Stimulated activated naive CD8-positive, alpha-beta T cell treated with anti-CD3 and anti-CD28 coated beads, Interleukin-15, Interleukin-2, amounts not matched to agents 100 ng/mL and 50 ng/mL, for 24 hours (primary cell): ENCODE measurements at regions not wholly inside any gene's neighbourhood (a gene's known extent, or its start where the extent isn't known, plus 50 kb on each side); places are given as distances from the start of the nearest gene placed in this dataset.
"Not testable (repeated sequence)": the region's sequence is repeated elsewhere in the genome, so short reads cannot be mapped to it uniquely, and the experiment has no call there.

Source experiments
- H3K27ac Mint-ChIP-seq: one replicate; pipeline ENCODE4 v1.8.0; 2021; ENCODE audit warnings: mild to moderate bottlenecking, mixed read lengths
- H3K27me3 Mint-ChIP-seq: one replicate; pipeline ENCODE4 v1.8.0; 2021; ENCODE audit warnings: mixed read lengths
- H3K36me3 Mint-ChIP-seq: one replicate; pipeline ENCODE4 v1.8.0; 2021; ENCODE audit warnings: low read depth, mixed read lengths
- H3K4me1 Mint-ChIP-seq: one replicate; pipeline ENCODE4 v1.8.0; 2021; ENCODE audit warnings: low read depth, mixed read lengths
- H3K4me3 Mint-ChIP-seq: one replicate; pipeline ENCODE4 v1.8.0; 2021; ENCODE audit warnings: mild to moderate bottlenecking, mixed read lengths
- H3K9me3 Mint-ChIP-seq: one replicate; pipeline ENCODE4 v1.8.0; 2021; ENCODE audit warnings: mixed read lengths

DNA sequence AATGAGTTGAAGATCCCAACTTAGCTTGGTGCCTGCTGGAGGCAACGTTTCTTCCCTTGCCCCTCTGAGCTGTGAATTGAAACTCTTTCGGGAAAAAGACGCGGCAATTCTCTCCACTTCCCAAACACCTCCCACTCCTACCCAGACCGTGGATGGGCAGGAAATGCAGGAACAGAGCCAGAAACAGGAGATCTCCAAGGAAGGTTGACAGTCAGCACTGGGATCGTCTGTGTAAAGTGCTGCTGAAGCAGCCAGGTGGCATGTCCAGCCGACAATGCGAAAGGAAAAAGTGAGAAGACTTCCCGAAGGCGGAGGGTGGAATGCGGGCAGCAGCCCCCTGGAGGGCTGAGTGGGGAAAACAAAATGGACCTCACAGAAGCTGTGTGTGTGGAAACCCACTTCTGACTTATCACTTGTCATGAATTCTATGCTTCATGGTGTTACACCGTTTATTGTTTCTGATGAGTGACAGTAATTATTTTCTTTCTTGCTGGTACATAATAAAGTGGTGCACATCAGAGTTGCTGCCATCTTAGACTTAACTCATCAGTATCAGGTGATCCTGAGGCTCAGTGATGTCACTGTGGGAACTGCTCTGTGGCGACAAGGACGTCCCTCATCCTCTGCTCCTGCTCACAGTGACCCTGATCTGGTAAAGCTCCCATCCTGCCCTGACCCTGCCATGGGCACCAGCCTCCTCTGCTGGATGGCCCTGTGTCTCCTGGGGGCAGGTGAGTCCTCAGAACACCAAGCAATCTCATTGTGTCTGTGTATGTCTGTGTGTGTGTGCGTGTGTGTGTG, 220.5 kb upstream of the PRSS1 start:
- peak overlapping the region; percentile 58 for H3K27ac Mint-ChIP-seq
- no peaks in the 10 kb centered on the region for H3K36me3 Mint-ChIP-seq
- no peaks in the 10 kb centered on the region for H3K27me3 Mint-ChIP-seq
- H3K4me1 Mint-ChIP-seq = no peaks in the 10 kb centered on the region
- peak overlapping the region; percentile 48 for H3K4me3 Mint-ChIP-seq
- no peaks in the 10 kb centered on the region for H3K9me3 Mint-ChIP-seq

DNA sequence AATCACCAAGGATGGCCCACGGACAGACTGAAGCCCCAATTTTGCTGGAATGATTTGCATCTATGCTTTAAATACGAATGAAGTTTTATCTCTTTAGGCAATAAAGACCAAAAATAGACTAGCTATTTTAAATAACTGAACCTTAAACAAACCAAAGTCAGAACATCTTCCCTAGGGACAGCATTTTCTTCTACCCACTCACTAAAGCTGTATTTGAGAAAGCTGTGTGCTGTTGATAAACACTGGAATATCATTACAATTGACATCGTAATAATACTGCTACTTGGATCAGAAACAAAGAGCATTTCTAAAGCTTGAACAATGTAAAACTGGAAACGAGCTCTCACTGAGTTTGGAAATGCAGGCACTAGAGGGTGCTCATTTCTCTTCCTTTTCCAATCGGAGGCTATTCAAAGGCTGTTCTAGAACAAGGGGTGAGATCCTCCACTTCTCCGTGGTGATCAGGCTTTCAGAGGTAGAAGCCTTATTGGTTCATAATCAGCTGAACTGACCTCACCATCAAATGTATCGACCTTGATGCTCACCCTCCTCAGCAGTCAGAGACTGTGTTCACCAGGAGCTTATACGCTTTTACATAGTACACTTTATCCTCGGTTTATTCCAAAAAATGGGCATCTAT, 225.3 kb upstream of the PRSS1 start:
- Mint-ChIP-seq H3K9me3 (no peaks in the 10 kb centered on the region), H3K27me3 (no peaks in the 10 kb centered on the region), H3K36me3 (no peaks in the 10 kb centered on the region), H3K4me1 (peaks cover 8% of the 10 kb centered on the region), H3K27ac (no peak overlapping the region), H3K4me3 (no peak overlapping the region)

DNA sequence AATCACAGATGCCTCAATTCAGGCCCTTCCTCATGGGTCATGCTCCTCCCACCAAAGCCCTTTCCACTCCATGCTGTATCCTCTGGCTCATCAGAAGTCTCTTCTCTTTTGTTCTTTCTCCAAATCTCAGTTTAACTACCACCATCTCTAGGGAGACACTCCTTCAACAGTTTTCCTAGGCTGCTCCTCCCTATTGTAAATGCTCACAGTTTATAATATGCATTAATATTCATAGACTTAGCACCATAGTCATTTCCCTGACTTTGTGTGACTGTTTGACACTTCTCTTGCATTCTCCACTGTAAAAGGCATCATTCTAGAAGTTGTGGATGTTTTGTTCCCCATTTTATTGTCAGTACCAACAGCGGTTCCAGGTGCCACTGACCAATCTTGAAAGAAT, 226.5 kb upstream of the PRSS1 start:
- Mint-ChIP-seq H3K4me3 (no peak overlapping the region), H3K36me3 (no peaks in the 10 kb centered on the region), H3K9me3 (no peaks in the 10 kb centered on the region), H3K27me3 (no peaks in the 10 kb centered on the region), H3K27ac (no peak overlapping the region), H3K4me1 (peaks cover 8% of the 10 kb centered on the region)

DNA sequence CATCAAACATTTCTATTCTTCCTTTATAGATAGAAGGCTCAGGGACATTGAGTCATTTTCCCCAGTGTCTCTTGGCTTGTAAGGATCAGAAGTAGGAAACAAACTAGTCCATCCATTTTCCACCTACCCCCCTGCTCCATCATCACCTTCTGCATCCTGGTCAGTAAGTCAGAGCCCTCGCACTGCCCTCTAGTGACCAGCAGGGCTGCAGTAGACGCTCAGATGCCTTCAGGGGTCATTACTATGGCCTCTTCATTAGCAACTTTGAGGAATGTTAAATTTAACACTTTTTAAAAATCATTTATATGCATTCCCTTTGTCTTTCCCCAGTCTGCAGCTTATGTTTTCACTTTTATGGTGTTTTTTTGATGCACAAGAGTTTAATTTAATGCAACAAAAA, 228.4 kb upstream of the PRSS1 start:
- Mint-ChIP-seq H3K4me1 (peaks cover 12% of the 10 kb centered on the region), H3K27ac (peak overlapping the region; percentile 76)
- not testable (repeated sequence) for H3K36me3 Mint-ChIP-seq, H3K4me3 Mint-ChIP-seq, H3K27me3 Mint-ChIP-seq, H3K9me3 Mint-ChIP-seq

DNA sequence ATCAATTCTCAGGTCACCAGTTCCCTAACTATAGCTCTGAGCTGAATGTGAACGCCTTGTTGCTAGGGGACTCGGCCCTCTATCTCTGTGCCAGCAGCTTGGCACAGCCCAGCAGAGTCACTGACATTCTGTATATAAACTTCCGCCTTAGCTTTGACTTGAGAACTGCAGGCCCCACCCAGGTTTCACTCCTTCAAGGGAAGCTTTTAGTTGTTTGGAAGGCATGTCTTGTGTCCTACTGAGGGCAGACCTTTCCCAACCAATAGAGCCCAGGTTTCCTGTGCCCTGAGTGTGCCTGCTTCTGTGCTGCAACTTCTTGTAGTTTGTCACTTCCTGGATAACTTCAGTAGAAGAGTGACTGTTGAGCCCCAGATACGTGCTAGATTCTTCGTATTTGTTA, 228.8 kb upstream of the PRSS1 start:
- peak overlapping the region; percentile 76 for H3K27ac Mint-ChIP-seq
- H3K27me3 Mint-ChIP-seq, H3K4me3 Mint-ChIP-seq, H3K36me3 Mint-ChIP-seq, H3K9me3 Mint-ChIP-seq: not testable (repeated sequence)
- H3K4me1 Mint-ChIP-seq = peaks cover 14% of the 10 kb centered on the region

DNA sequence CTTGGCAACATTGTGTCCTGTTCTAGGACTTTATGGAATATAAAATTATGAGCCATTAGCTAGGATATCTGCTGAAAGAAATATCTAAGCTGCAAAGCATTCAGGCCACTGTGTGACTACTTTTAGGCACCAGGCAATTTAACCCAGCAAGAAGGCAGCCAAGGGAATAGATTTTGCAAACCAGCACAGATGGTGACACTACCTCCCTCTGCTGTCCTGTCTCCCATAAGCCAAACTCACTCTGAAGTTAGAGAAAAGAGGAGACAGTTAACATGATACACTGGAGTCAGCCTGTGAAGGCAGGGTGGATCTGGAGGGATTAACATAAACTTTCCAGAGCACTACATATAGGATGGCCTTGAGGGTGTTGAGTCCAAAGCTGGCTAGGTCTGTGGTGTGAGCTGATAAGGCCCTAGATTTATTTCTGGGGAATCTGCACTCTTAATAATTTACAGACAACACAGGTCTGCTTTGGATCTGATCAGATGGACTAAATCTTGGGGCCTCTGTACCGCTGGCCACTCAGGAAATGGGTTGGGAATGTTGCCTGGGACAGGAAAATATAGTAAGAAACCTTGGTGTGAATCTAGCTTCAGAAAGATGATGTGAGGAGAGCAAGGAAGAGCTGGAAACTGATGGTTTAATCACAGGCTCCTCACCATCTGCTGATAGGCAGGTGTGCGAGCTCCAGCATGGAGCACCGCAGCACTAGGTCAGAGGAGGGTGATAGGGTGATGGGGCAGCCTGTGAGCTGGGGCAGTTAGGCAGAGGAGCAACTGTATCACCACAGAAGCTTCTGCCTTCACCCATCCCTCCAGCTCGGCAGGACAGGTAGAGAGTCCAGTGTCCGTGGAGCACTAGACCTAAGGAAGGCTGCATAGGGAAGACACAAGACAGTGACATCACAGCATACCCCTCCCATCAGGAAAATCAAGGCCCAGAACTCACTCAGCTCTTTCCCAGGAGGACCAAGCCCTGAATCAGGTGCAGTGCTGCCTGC, 229.9 kb upstream of the PRSS1 start:
- H3K4me3 Mint-ChIP-seq = no peak overlapping the region
- no peaks in the 10 kb centered on the region for H3K9me3 Mint-ChIP-seq
- peak overlapping the region; percentile 61 for H3K27ac Mint-ChIP-seq
- peaks cover 14% of the 10 kb centered on the region for H3K4me1 Mint-ChIP-seq
- no peaks in the 10 kb centered on the region for H3K36me3 Mint-ChIP-seq
- no peaks in the 10 kb centered on the region for H3K27me3 Mint-ChIP-seq

DNA sequence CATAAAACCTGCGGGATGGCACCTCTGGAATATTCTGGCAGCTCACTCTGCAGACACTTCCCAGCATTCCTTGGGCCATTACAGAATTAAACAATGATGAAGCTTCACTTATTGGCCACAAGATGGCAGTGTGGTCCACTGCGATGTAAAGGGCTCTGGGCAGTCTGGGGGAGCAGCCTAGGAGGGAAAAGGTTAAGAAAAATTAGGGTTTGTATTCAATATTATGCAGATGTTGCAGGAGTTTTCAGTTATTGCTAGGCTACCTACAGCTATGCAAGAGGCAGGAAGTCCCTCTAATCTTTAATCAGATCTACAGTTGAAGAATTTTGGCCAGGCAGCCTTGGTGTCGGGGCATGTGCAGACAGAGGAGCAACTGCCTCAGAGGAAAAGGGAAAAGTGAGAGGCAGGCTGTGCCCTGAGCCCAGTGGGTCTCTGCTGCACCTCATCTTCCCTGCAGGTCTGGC, 233.2 kb upstream of the PRSS1 start:
- Mint-ChIP-seq H3K4me1 (peaks cover 26% of the 10 kb centered on the region), H3K27ac (peak overlapping the region; percentile 19), H3K36me3 (no peaks in the 10 kb centered on the region), H3K27me3 (no peaks in the 10 kb centered on the region), H3K4me3 (no peak overlapping the region), H3K9me3 (no peaks in the 10 kb centered on the region)

DNA sequence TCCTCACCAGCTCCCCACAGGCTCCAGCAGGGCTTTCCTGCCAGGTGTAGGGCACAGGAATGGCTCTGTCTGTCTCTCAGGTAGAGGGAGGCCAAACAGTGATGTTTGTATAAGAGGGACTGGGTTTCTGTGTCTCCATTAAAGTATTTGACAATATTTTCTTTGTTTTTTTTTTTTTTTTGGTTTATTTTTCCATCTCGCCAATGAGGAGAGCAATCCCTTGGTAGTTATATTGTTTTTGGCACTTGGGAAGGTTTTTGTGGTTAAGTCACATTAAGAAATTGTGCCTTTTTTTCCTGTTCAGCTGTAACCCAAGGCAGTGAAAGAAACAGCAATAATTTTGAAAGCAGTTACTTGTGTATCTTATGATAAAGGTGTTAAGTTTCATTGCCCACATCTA, 234.6 kb upstream of the PRSS1 start:
- not testable (repeated sequence) for H3K27ac Mint-ChIP-seq, H3K4me3 Mint-ChIP-seq, H3K9me3 Mint-ChIP-seq, H3K27me3 Mint-ChIP-seq, H3K36me3 Mint-ChIP-seq
- H3K4me1 Mint-ChIP-seq = peaks cover 20% of the 10 kb centered on the region

DNA sequence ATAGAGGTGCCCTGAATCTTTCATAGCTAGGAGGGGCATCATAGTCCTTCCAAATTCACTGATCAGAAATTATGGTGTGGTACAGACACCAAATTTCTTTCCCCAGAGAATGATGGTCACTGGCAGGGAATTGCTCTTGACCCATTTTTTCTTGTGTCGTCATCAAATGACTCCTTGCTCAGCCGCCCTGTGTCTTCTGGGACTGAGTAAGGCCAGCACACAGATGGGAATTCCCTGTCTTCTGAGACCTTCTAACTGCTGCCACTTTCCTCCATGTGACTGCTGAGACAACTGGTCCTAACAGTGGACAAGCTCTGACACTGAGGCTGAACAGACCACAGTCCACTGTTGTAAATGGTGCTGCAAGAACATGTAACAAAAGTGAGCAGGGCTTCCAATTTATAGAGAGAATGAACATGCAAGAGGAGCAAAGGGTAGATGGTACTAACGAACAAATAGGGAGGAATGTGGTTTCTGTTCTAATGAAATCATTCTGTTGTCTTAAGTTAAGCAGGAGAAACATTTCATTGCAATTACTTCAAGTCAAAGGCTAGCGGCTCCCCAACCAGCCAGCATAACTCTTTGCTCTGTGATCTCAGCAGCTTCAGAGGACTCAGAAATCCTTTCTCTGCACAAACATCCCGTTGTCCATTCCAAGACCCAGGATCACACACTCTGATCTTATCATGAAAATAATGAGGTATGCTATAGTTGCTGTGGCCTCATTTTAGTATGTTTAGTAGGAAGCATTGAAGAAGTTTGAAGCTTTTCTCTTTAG, 235.9 kb upstream of the PRSS1 start:
- H3K27me3 Mint-ChIP-seq = no peaks in the 10 kb centered on the region
- H3K36me3 Mint-ChIP-seq = no peaks in the 10 kb centered on the region

DNA sequence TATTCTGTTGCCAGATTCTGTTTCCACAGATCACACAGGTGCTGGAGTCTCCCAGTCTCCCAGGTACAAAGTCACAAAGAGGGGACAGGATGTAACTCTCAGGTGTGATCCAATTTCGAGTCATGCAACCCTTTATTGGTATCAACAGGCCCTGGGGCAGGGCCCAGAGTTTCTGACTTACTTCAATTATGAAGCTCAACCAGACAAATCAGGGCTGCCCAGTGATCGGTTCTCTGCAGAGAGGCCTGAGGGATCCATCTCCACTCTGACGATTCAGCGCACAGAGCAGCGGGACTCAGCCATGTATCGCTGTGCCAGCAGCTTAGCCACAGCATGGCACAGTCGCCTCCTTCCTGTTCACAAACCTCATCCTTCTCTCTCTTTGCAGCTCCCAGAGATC, 237.5 kb upstream of the PRSS1 start:
- H3K36me3 Mint-ChIP-seq = no peaks in the 10 kb centered on the region
- H3K4me3 Mint-ChIP-seq = no peak overlapping the region
- H3K27ac Mint-ChIP-seq = no peak overlapping the region
- H3K4me1 Mint-ChIP-seq = peaks cover 30% of the 10 kb centered on the region
- no peaks in the 10 kb centered on the region for H3K9me3 Mint-ChIP-seq
- no peaks in the 10 kb centered on the region for H3K27me3 Mint-ChIP-seq

More for the DNA sequence above, 235.9 kb upstream of the PRSS1 start:
- no peak overlapping the region for H3K27ac Mint-ChIP-seq
- H3K9me3 Mint-ChIP-seq = no peaks in the 10 kb centered on the region
- peaks cover 25% of the 10 kb centered on the region for H3K4me1 Mint-ChIP-seq
- H3K4me3 Mint-ChIP-seq = no peak overlapping the region

DNA sequence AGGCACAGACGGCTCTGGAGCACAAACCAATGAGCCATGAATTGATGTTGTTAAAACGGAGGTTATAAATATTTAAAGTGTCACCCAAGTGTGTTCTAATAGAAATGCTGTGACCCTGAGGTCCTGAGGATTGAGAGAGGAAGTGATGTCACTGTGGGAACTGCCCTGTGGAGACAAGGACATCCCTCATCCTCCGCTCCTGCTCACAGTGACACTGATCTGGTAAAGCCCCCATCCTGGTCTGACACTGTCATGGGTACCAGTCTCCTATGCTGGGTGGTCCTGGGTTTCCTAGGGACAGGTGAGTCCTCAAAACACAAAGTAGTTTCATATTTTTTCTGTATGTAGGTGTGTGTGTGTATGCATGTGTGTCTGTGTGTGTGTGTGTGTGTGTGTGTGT, 237.9 kb upstream of the PRSS1 start:
- Mint-ChIP-seq H3K27ac (no peak overlapping the region), H3K4me3 (no peak overlapping the region), H3K9me3 (no peaks in the 10 kb centered on the region), H3K36me3 (no peaks in the 10 kb centered on the region), H3K4me1 (peaks cover 30% of the 10 kb centered on the region), H3K27me3 (no peaks in the 10 kb centered on the region)

DNA sequence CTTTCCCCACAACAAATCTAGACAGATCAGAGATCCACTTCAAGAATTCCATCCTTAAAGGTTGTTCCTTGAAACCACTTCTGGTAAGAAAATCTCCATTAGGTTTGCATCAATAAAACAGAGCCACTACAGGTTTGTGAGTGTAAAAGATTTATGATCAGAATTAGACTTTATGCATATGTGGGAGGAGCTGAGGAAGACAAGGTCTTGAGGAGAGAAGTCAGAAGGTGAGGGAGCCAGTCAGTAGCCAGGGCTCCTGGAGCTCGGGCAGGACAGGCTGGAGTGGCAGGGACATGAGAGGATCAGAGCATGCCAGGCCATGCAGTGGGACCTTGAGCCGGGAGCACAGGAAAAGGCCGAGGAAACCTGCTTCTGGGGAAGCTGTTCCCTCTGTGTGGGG, 240.0 kb upstream of the PRSS1 start:
- H3K27ac Mint-ChIP-seq, H3K27me3 Mint-ChIP-seq, H3K9me3 Mint-ChIP-seq, H3K4me3 Mint-ChIP-seq, H3K36me3 Mint-ChIP-seq: not testable (repeated sequence)
- H3K4me1 Mint-ChIP-seq = peaks cover 24% of the 10 kb centered on the region

DNA sequence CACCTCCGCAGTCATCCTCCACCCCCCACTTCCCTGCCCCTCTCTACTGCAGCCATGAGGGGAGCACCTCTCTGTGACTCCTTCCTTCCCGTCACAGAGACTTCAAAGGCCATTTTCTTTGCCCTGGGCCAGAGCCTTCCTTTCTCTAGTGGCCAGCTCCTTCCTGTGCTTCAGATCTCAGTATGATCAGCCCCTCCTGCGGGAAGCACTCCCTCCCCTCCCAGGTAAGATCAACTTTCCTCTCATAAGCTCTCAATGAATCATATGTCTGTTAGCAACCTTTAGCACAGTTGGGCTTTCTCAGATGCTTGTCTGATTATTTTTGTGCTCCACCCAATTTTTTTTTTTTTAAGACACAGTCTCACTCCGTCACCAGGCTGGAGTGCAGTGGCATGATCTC, 241.0 kb upstream of the PRSS1 start:
- H3K4me3 Mint-ChIP-seq = no peak overlapping the region
- H3K27ac Mint-ChIP-seq = peak overlapping the region; percentile 32
- no peaks in the 10 kb centered on the region for H3K27me3 Mint-ChIP-seq
- H3K9me3 Mint-ChIP-seq = no peaks in the 10 kb centered on the region
- H3K4me1 Mint-ChIP-seq = peaks cover 24% of the 10 kb centered on the region
- H3K36me3 Mint-ChIP-seq = no peaks in the 10 kb centered on the region

DNA sequence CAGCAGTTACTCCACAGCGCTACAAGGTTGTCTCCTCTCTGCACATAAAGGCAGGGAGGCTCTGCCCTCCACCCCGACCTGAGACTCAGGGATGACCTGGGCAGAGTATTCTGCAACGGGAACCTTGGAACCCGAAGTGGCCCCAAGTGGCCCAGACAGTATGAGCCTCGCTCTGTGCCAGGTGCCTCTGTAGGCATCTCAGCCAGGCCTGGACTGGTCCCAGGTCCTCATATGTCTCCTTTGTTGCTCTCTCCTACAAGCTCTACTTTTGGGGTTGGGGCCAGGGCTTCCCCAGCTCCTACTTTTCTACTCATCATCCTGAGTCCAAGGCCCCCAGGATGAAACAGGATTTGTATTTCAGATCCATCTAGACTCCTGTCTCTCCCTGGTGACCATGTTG, 241.5 kb upstream of the PRSS1 start:
- peaks cover 24% of the 10 kb centered on the region for H3K4me1 Mint-ChIP-seq
- no peak overlapping the region for H3K27ac Mint-ChIP-seq
- H3K9me3 Mint-ChIP-seq = no peaks in the 10 kb centered on the region
- no peak overlapping the region for H3K4me3 Mint-ChIP-seq
- no peaks in the 10 kb centered on the region for H3K36me3 Mint-ChIP-seq
- H3K27me3 Mint-ChIP-seq = no peaks in the 10 kb centered on the region
